ENCODE measurements at regions not wholly inside any gene's neighbourhood (a gene's known extent, or its start where the extent isn't known, plus 50 kb on each side); places are given as distances from the start of the nearest gene placed in this dataset.

DNA sequence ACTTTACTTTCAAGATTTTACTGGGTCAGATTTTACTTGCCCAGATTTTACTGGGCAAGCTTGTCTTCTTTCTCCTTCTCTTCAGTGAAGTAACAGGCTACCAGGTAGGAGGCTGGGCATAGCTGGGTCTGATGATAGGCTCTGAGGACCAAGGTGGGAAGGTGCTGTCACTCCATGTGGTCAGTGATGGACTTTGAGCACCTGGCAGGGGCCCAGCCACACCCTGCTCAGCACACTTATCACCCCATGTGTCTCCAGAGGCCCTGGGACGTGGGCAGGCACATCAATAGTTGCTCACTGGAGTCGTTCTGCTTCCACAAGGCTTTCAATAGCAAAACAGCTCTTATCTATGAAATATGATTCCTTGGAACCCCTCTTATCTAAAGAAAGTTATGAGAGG is 70.5 kb upstream of the GPR26 start:
- TF ChIP-seq POLR2A (IDR thresholded peaks at IDR 0.05): no peak
- TF ChIP-seq, protein P1, sequence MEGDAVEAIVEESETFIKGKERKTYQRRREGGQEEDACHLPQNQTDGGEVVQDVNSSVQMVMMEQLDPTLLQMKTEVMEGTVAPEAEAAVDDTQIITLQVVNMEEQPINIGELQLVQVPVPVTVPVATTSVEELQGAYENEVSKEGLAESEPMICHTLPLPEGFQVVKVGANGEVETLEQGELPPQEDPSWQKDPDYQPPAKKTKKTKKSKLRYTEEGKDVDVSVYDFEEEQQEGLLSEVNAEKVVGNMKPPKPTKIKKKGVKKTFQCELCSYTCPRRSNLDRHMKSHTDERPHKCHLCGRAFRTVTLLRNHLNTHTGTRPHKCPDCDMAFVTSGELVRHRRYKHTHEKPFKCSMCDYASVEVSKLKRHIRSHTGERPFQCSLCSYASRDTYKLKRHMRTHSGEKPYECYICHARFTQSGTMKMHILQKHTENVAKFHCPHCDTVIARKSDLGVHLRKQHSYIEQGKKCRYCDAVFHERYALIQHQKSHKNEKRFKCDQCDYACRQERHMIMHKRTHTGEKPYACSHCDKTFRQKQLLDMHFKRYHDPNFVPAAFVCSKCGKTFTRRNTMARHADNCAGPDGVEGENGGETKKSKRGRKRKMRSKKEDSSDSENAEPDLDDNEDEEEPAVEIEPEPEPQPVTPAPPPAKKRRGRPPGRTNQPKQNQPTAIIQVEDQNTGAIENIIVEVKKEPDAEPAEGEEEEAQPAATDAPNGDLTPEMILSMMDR (IDR thresholded peaks at IDR 0.05): no peak

Measured in esophagus squamous epithelium (tissue), 4 donors.